Thoracic aorta (tissue), 2 donors: ENCODE measurements at regions not wholly inside any gene's neighbourhood (a gene's known extent, or its start where the extent isn't known, plus 50 kb on each side); places are given as distances from the start of the nearest gene placed in this dataset.

ENCODE experiments used
- ATAC-seq: fragments of 150-250 bp; one replicate; pipeline ENCODE4 v1.8.0; 2017; ENCODE audit warnings: low read depth; ENCODE audit not compliant: insufficient number of reproducible peaks, low FRiP score
- DNase-seq: peaks from one replicate; pipeline ENCODE4 v3.0.0-alpha.2; 2020; ENCODE audit warnings: low spot score
- H3K27ac ChIP-seq, 2 donors: fragments of 200-600 bp; sonication (generic); 1 replicate in 1 of 2; 2 replicates in 1 of 2; pipeline ENCODE4 v1.5.1; 2016; ENCODE audit warnings: mild to moderate bottlenecking in 2 of 2, moderate library complexity in 2 of 2
- H3K27me3 ChIP-seq: fragments of 200-600 bp; sonication (generic); replicated peaks from 2 replicates; pipeline ENCODE4 v1.6.0; 2016; ENCODE audit warnings: mild to moderate bottlenecking; ENCODE audit not compliant: insufficient read depth
- H3K36me3 ChIP-seq: fragments of 200-600 bp; sonication (generic); one replicate; pipeline ENCODE4 v1.5.1; 2016
- H3K4me1 ChIP-seq, 2 donors: fragments of 200-600 bp; sonication (generic); 1 replicate in 1 of 2; 2 replicates in 1 of 2; pipeline versions ENCODE4 v1.5.1 to v1.6.0; 2016; ENCODE audit warnings: low read depth in 2 of 2, mild to moderate bottlenecking in 1 of 2; ENCODE audit not compliant: control insufficient read depth in 1 of 2
- H3K4me3 ChIP-seq: fragments of 200-600 bp; sonication (generic); 2 replicates; pipeline ENCODE4 v1.5.1; 2016; ENCODE audit warnings: mild to moderate bottlenecking
- H3K9me3 ChIP-seq: fragments of 200-600 bp; sonication (generic); 2 replicates; pipeline ENCODE4 v1.5.1; 2016
- CTCF ChIP-seq: fragments of 200-600 bp; sonication (generic); IDR thresholded peaks from one replicate; pipeline ENCODE4 v1.5.1; 2019; ENCODE audit warnings: antibody characterized with exemption

DNA sequence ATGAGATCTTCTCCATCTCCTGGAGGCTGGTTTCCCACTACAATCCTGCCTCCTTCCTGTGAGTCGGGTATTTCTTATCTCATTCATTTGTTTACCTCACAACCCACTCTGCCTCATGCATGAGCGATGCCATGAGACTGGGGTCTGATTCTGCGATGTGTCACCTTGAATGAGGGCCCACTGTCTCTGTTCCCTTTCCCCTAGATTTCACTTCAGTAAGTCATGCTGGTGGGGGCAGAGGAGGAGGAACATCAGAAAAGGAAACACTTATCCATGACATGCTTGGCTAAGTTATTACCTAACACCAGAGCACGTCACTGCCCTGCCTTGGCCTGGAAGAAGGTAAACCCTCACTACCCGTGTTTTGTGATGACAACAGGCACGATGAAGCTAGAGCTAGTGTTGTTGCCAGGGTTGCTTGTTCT lies 337.4 kb upstream of the PRDM1 start:
- H3K4me1 ChIP-seq, result no peaks in the 10 kb centered on the region
- no peak overlapping the region for H3K4me3 ChIP-seq
- DNase-seq, result no peak
- H3K9me3 ChIP-seq, result no peaks in the 10 kb centered on the region
- TF ChIP-seq CTCF, result no peak
- H3K27me3 ChIP-seq, result no peaks in the 10 kb centered on the region
- no peak overlapping the region for H3K27ac ChIP-seq
- H3K36me3 ChIP-seq, result no peaks in the 10 kb centered on the region
- ATAC-seq, result no peak

GRCh38 chr6:105747823-105748405 lies 338.2 kb upstream of the PRDM1 start:
- H3K4me1 ChIP-seq, result no peaks in the 10 kb centered on the region
- no peak for DNase-seq
- H3K27me3 ChIP-seq, result no peaks in the 10 kb centered on the region
- ATAC-seq, result no peak
- H3K36me3 ChIP-seq, result no peaks in the 10 kb centered on the region
- no peak overlapping the region for H3K4me3 ChIP-seq
- H3K9me3 ChIP-seq, result no peaks in the 10 kb centered on the region
- no peak for TF ChIP-seq CTCF
- no peak overlapping the region for H3K27ac ChIP-seq

- DNase-seq (no peak), ATAC-seq (no peak)
- no peaks in the 10 kb centered on the region for H3K27me3 ChIP-seq
- no peak overlapping the region for H3K4me3 ChIP-seq
- H3K9me3 ChIP-seq, result no peaks in the 10 kb centered on the region
- H3K4me1 ChIP-seq, result no peaks in the 10 kb centered on the region
- H3K27ac ChIP-seq, result no peak overlapping the region
- no peaks in the 10 kb centered on the region for H3K36me3 ChIP-seq
- TF ChIP-seq CTCF, result no peak
These were observed 339.6 kb upstream of the PRDM1 start for GRCh38 chr6:105746509-105746908.

DNA sequence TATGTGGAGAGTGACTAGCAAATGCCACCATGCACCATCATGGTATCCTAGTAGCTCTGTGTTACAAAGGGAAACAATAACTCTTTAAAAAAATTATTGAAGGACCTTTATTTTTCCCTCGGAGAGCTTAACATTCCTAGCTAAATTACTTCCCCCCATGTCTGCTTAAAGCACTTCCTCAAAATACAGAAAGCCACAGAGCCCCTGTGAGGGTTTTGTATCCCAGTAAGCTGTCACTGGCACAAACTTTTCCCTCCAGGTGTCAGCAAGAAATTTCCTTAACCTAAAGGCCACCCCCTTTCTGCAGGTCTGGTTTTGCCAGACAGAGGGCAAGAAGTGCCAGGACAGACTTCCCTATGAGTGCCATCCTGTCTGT lies 340.0 kb upstream of the PRDM1 start:
- Histone ChIP-seq H3K27ac (no peak overlapping the region), H3K9me3 (no peaks in the 10 kb centered on the region), H3K36me3 (no peaks in the 10 kb centered on the region), H3K4me1 (no peaks in the 10 kb centered on the region), H3K27me3 (no peaks in the 10 kb centered on the region), H3K4me3 (no peak overlapping the region)
- TF ChIP-seq CTCF, result no peak
- DNase-seq (no peak), ATAC-seq (no peak)

GRCh38 chr6:105745464-105746129 lies 340.5 kb upstream of the PRDM1 start:
- TF ChIP-seq CTCF, result no peak
- Histone ChIP-seq H3K36me3 (no peaks in the 10 kb centered on the region), H3K27me3 (no peaks in the 10 kb centered on the region), H3K9me3 (no peaks in the 10 kb centered on the region), H3K4me1 (no peaks in the 10 kb centered on the region), H3K27ac (no peak overlapping the region), H3K4me3 (no peak overlapping the region)
- ATAC-seq (no peak), DNase-seq (no peak)
